ENCODE measurements at regions not wholly inside any gene's neighbourhood (a gene's known extent, or its start where the extent isn't known, plus 50 kb on each side); places are given as distances from the start of the nearest gene placed in this dataset.

DNA sequence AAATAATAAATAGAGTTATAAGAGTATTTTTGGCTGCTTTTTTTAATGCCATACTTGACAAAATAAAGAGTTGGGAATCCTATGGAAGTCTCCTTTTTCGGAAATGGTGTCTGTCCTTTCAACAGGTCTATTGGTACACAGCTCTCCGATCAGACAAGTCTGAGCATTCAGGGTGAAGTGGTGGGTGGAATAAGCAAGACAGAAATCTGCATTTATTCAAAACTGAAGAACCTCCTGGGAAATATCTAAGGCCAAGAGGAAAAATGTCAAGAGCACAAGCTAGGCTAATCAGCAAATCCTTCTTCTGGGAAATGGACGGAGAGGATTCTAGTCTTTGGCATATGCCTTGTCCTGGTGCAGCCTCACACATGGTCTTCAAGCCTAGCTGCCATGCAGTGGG is 309.0 kb downstream of the CENPC start:
- H3K27ac Mint-ChIP-seq (ENCODE audit: low read depth, unreplicated experiment), result no peak overlapping the region
- TF ChIP-seq, protein P1, sequence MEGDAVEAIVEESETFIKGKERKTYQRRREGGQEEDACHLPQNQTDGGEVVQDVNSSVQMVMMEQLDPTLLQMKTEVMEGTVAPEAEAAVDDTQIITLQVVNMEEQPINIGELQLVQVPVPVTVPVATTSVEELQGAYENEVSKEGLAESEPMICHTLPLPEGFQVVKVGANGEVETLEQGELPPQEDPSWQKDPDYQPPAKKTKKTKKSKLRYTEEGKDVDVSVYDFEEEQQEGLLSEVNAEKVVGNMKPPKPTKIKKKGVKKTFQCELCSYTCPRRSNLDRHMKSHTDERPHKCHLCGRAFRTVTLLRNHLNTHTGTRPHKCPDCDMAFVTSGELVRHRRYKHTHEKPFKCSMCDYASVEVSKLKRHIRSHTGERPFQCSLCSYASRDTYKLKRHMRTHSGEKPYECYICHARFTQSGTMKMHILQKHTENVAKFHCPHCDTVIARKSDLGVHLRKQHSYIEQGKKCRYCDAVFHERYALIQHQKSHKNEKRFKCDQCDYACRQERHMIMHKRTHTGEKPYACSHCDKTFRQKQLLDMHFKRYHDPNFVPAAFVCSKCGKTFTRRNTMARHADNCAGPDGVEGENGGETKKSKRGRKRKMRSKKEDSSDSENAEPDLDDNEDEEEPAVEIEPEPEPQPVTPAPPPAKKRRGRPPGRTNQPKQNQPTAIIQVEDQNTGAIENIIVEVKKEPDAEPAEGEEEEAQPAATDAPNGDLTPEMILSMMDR (IDR thresholded peaks at IDR 0.05; ENCODE audit: unreplicated experiment), result no peak
- no peaks in the 10 kb centered on the region for H3K4me1 Mint-ChIP-seq (ENCODE audit: insufficient read depth, unreplicated experiment)
- H3K4me3 Mint-ChIP-seq (ENCODE audit: unreplicated experiment), result no peak overlapping the region
- H3K27me3 Mint-ChIP-seq (ENCODE audit: insufficient read depth, unreplicated experiment), result no peaks in the 10 kb centered on the region
- no peaks in the 10 kb centered on the region for H3K9me3 Mint-ChIP-seq (ENCODE audit: unreplicated experiment)
- no TSS peak for BruUV-seq (replicated peaks)
- intact Hi-C loops (cut with micrococcal nuclease), result no loop called here
- DNase-seq (ENCODE audit: unreplicated experiment), result no peak
- H3K36me3 Mint-ChIP-seq (ENCODE audit: insufficient read depth, unreplicated experiment), result no peaks in the 10 kb centered on the region
- POLR2A ChIA-PET, result no interaction called here
- CTCF ChIA-PET, result interaction anchor here (0.6 kb wide), 1 partner anchor 69 kb away, joined by 6 read pairs; no protein-coding TSS in a partner anchor

GRCh38 chr4:67234296-67234695 is 311.0 kb downstream of the CENPC start:
- no peaks in the 10 kb centered on the region for H3K36me3 Mint-ChIP-seq (ENCODE audit: insufficient read depth, unreplicated experiment)
- TF ChIP-seq, protein P1 (IDR thresholded peaks at IDR 0.05; ENCODE audit: unreplicated experiment), result no peak
- intact Hi-C loops (cut with micrococcal nuclease), result no loop called here
- H3K27me3 Mint-ChIP-seq (ENCODE audit: insufficient read depth, unreplicated experiment), result no peaks in the 10 kb centered on the region
- POLR2A ChIA-PET, result no interaction called here
- CTCF ChIA-PET, result no interaction called here
- H3K27ac Mint-ChIP-seq (ENCODE audit: low read depth, unreplicated experiment), result no peak overlapping the region
- no peak overlapping the region for H3K4me3 Mint-ChIP-seq (ENCODE audit: unreplicated experiment)
- BruUV-seq (replicated peaks), result no TSS peak
- no peak for DNase-seq (ENCODE audit: unreplicated experiment)
- H3K9me3 Mint-ChIP-seq (ENCODE audit: unreplicated experiment), result no peaks in the 10 kb centered on the region
- H3K4me1 Mint-ChIP-seq (ENCODE audit: insufficient read depth, unreplicated experiment), result no peaks in the 10 kb centered on the region

- Mint-ChIP-seq H3K27ac (ENCODE audit: low read depth, unreplicated experiment) (no peak overlapping the region), H3K36me3 (ENCODE audit: insufficient read depth, unreplicated experiment) (no peaks in the 10 kb centered on the region), H3K4me1 (ENCODE audit: insufficient read depth, unreplicated experiment) (no peaks in the 10 kb centered on the region), H3K4me3 (ENCODE audit: unreplicated experiment) (no peak overlapping the region), H3K27me3 (ENCODE audit: insufficient read depth, unreplicated experiment) (no peaks in the 10 kb centered on the region), H3K9me3 (ENCODE audit: unreplicated experiment) (no peaks in the 10 kb centered on the region)
- DNase-seq (ENCODE audit: unreplicated experiment), result no peak
- TF ChIP-seq, protein P1 (IDR thresholded peaks at IDR 0.05; ENCODE audit: unreplicated experiment), result no peak
- BruUV-seq (replicated peaks), result no TSS peak
- ChIA-PET POLR2A (interaction anchor here (0.7 kb wide), 1 partner anchor 485 kb away, joined by 3 read pairs; no protein-coding TSS in a partner anchor), CTCF (no interaction called here)
- intact Hi-C loops (cut with micrococcal nuclease), result no loop called here
Observed at GRCh38 chr4:67229148-67229547, 316.2 kb downstream of the CENPC start.

DNA sequence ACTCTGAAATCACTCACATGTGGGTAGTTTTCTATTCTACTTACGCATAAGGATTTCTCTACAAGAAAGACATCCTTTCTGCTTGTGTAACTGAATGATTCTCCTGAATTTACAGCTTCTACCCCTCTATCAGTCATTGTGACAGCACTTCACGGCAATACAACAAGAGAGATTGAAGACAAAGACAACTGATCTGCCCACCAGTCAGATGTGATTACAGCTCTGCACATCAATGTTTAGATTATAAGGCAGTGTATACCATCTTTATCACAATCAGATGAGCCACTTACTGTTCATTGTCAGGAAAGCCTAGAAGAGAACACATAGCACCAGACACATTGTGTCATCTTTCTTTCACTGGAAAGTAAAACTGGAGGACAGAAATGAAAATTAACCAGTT is 324.4 kb downstream of the CENPC start:
- Mint-ChIP-seq H3K27ac (ENCODE audit: low read depth, unreplicated experiment) (no peak overlapping the region), H3K4me1 (ENCODE audit: insufficient read depth, unreplicated experiment) (no peaks in the 10 kb centered on the region), H3K27me3 (ENCODE audit: insufficient read depth, unreplicated experiment) (no peaks in the 10 kb centered on the region), H3K9me3 (ENCODE audit: unreplicated experiment) (no peaks in the 10 kb centered on the region), H3K36me3 (ENCODE audit: insufficient read depth, unreplicated experiment) (no peaks in the 10 kb centered on the region), H3K4me3 (ENCODE audit: unreplicated experiment) (no peak overlapping the region)
- no peak for DNase-seq (ENCODE audit: unreplicated experiment)
- BruUV-seq (replicated peaks), result no TSS peak
- CTCF ChIA-PET, result interaction anchor here (0.5 to 0.6 kb wide), 3 partner anchors 23 to 1134 kb away, joined by 3 to 4 read pairs (median 4); no protein-coding TSS in a partner anchor
- intact Hi-C loops (cut with micrococcal nuclease), result no loop called here
- TF ChIP-seq, protein P1 (IDR thresholded peaks at IDR 0.05; ENCODE audit: unreplicated experiment), result no peak
- POLR2A ChIA-PET, result no interaction called here
